Activated naive CD8-positive, alpha-beta T cell treated with anti-CD3 and anti-CD28 coated beads for 36 hours (primary cell): ENCODE measurements at regions not wholly inside any gene's neighbourhood (a gene's known extent, or its start where the extent isn't known, plus 50 kb on each side); places are given as distances from the start of the nearest gene placed in this dataset.

Source experiments
- DNase-seq: peaks from one replicate; pipeline ENCODE4 v3.0.0; 2021
- H3K27ac Mint-ChIP-seq: one replicate; pipeline ENCODE4 v1.8.0; 2022; ENCODE audit warnings: mild to moderate bottlenecking, moderate library complexity, mixed read lengths
- H3K27me3 Mint-ChIP-seq: one replicate; pipeline ENCODE4 v1.8.0; 2022; ENCODE audit warnings: mild to moderate bottlenecking, mixed read lengths
- H3K36me3 Mint-ChIP-seq: one replicate; pipeline ENCODE4 v1.8.0; 2021; ENCODE audit warnings: mild to moderate bottlenecking, mixed read lengths
- H3K4me1 Mint-ChIP-seq: one replicate; pipeline ENCODE4 v1.8.0; 2021; ENCODE audit warnings: mixed read lengths
- H3K4me3 Mint-ChIP-seq: one replicate; pipeline ENCODE4 v1.8.0; 2022; ENCODE audit warnings: mild to moderate bottlenecking, moderate library complexity, mixed read lengths
- H3K9me3 Mint-ChIP-seq: one replicate; pipeline ENCODE4 v1.8.0; 2022; ENCODE audit warnings: mixed read lengths

GRCh38 chr10:110444004-110444337 lies 53.7 kb upstream of the DUSP5 start:
- peaks cover 4% of the 10 kb centered on the region for H3K4me1 Mint-ChIP-seq
- no peaks in the 10 kb centered on the region for H3K36me3 Mint-ChIP-seq
- no peak overlapping the region for H3K27ac Mint-ChIP-seq
- no peak overlapping the region for H3K4me3 Mint-ChIP-seq
- H3K27me3 Mint-ChIP-seq = no peaks in the 10 kb centered on the region
- no peak for DNase-seq
- no peaks in the 10 kb centered on the region for H3K9me3 Mint-ChIP-seq

GRCh38 chr10:110445871-110446270 lies 51.8 kb upstream of the DUSP5 start:
- Mint-ChIP-seq H3K27me3 (no peaks in the 10 kb centered on the region), H3K9me3 (no peaks in the 10 kb centered on the region), H3K4me1 (peaks cover 4% of the 10 kb centered on the region), H3K27ac (no peak overlapping the region), H3K4me3 (no peak overlapping the region), H3K36me3 (no peaks in the 10 kb centered on the region)
- no peak for DNase-seq

DNA sequence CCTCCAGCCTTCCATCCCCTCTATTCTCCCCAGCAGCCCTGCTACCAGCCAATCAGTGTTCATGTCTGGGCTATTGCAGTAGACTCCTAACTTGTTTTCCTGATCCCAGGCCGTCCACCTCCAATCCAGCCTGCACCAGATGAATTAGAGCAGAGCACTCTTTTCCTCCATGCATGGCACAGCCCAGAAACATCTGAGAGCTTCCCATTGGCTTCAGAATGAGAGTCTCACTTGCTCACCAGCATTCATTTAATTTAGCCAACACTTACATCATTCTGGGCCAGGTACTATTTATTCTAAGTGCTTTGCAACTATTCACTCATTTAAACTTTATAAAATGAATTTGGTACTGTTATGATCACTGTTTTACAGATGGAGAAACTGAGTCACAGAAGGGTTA lies 51.4 kb upstream of the DUSP5 start:
- no peak for DNase-seq
- peaks cover 4% of the 10 kb centered on the region for H3K4me1 Mint-ChIP-seq
- H3K36me3 Mint-ChIP-seq = no peaks in the 10 kb centered on the region
- H3K27me3 Mint-ChIP-seq = no peaks in the 10 kb centered on the region
- no peaks in the 10 kb centered on the region for H3K9me3 Mint-ChIP-seq
- H3K27ac Mint-ChIP-seq = no peak overlapping the region
- no peak overlapping the region for H3K4me3 Mint-ChIP-seq

DNA sequence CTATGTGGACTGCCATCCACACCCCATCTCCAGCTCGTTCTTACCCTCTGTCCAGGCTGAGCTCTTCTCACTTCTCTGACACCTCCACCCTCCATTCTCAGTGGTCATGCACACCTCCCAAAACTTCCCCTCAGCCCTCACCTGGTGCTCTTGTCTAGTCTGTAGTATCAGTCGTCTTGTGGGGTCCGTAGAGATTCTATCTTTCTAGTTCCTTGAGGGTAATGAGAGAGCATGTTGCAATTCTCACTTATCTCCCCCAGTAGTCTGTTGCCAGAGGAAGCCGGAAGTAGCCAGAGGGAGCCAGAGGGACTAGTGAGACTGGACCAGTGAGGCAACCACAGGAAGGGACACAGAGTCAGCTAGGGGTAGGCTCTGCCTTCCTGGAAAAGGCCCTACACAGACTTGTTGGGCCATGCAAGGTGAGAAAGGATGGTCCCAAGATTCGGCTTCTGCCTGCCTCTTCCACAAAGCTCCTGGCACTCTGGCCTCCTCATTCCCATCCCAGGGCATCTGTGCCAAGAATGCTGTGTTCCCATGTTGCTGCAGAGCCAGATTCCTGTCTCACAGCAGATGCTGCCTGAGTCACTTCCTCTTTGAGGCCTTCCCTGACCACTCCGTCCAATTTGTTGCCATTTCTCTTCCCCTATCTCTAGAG lies 50.6 kb upstream of the DUSP5 start:
- H3K27me3 Mint-ChIP-seq = no peaks in the 10 kb centered on the region
- no peak for DNase-seq
- H3K27ac Mint-ChIP-seq = no peak overlapping the region
- H3K9me3 Mint-ChIP-seq = no peaks in the 10 kb centered on the region
- H3K4me1 Mint-ChIP-seq = no peaks in the 10 kb centered on the region
- no peak overlapping the region for H3K4me3 Mint-ChIP-seq
- no peaks in the 10 kb centered on the region for H3K36me3 Mint-ChIP-seq

DNA sequence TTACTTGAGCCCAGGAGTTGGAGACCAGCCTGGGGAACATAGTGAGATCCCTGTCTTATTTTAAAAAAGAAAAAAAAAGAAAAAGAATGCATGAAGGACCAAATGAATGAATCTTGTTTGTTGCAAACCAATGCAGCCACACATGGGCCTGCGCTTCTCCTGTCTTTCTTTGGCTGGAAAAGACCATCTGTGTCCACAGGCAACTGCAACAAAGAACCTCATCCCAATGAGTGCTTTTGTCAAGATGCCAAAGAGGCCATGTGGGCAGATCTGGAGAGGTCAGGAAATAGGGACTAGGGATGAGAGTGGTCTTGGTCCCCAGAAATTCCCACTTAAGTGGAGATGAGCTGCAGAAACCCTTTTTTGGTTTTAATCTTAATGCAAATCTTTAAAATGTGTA lies 49.8 kb upstream of the DUSP5 start:
- Mint-ChIP-seq H3K36me3 (no peaks in the 10 kb centered on the region), H3K4me1 (no peaks in the 10 kb centered on the region), H3K9me3 (no peaks in the 10 kb centered on the region), H3K4me3 (no peak overlapping the region), H3K27ac (no peak overlapping the region), H3K27me3 (no peaks in the 10 kb centered on the region)
- DNase-seq = no peak
